ENCODE measurements at regions not wholly inside any gene's neighbourhood (a gene's known extent, or its start where the extent isn't known, plus 50 kb on each side); places are given as distances from the start of the nearest gene placed in this dataset.

DNA sequence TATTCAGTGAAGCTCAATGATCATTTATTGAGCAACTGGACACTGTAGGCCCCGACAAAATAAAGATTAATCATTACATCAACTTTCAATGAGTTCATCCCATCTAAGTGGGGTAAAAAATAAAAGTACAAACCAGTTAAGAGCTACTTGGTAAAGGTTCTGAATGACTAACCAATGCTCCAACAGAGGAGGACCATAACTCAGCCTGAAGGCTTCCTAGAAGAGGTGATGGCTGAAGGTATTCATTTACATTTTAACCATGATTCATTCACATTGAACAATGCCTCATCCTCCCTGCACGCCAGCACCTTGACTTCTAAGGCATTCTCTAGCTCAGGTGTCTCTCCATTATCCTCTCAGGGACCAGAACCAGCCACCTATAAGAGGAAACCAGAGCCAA lies 201.4 kb downstream of the ZNF462 start:
- DNase-seq (ENCODE audit: low read depth): no peak

DNA sequence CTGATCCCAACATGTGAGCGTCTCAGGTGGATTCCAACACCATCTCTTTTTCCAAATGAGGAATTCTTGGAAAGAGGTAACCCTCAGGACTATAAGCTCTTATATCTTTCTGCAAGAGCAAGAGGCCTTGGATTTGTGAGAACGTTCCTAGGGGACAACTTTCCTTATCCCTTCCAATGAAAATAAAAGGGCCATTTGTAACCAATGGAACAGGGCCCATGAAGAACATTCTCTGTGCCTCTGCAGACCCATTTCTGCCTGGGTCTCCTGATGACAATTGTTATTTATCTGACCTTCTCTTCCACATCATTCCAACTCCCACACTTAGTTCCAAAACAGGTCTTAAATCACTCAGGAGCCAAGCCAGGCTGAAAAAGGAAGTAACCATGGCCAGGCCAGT lies 202.6 kb downstream of the ZNF462 start:
- DNase-seq (ENCODE audit: low read depth): no peak

DNA sequence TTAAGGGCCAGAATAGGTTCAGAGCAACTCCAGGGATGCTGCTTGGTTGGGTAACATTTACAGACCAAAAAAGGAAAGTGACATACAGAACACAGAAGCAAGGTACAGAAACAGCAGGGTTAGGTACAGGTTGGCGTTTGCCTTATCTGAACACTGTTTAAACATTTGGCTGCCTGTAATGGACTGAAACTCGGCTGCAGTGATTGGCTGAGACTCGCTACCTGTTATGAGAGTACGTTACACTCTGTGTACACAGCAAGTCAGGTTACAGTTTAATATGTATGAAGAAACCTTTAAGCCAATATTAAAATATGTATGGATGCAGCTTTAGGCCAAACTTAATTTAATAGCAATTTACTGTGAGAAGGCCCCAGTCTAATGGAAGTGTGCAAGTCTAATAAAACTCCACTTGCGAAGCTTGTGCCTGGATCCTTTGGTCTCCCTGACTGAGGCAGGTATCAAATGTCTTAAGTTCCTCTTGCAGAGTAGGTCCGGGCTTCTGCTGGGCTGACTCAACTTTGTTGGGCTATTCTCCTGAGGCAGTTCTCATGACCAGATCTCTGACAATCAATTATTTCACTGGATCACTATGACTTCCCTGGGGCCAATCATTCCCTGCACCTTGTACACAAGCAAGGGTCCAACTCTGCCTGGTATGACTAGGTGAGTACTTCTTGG lies 204.9 kb downstream of the ZNF462 start:
- no peak for DNase-seq (ENCODE audit: low read depth)

DNA sequence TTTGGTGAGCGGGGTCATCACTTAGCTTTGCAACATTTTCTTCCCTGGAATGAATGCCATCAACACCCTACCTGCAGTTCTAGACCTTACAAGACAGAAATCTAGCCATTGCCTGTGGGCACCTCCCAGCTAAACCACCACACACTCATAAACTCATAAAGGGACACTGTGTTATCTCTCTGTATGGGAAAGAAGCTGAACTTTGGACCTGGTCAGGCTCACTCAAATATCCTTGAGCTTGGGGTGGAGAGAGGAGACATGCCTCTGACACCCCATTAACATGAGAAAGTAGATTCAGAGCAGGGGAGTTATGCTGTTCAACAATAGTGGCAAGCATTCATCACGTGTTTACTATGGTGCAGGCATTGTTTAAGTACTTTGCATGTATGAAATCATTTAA lies 205.6 kb downstream of the ZNF462 start:
- DNase-seq (ENCODE audit: low read depth): no peak

DNA sequence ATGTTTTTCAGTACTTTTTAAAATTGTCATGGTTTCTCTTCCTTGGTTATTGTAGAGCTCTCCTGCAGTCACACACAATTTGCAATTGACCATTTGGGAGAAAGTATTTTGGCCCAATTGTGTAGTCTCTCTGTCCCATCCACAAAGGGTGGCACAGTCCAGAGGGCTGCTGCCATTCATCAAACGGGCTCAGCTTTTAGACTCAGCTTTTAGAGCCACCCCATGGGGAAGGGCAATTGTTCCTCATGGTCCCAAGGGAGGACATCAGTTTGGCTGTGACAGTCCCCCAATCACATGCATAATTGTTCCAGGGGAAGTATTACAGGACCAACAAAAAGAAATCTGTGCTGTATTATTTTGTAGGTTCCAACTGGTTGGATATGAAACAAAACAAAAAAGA lies 207.6 kb downstream of the ZNF462 start:
- no peak for DNase-seq (ENCODE audit: low read depth)

DNA sequence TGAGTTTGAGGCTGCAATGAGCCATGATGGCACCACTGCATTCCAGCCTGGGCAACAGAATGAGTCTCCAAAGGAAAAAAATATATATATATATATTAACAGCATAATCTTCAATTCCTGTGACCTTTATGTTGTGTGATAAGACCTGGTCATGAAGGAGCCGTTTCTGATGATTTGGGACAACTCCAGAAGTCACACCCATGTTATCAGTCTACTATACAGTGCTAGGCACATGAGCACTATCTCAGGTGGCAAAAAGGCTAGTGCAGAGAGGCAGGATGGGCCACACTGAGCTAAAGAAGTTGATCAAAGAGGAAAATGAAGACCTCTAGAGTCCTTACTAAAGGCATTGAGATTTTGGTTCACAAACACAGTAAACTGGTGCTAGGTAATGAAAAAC lies 205.0 kb upstream of the RAD23B start:
- DNase-seq (ENCODE audit: low read depth): no peak

DNA sequence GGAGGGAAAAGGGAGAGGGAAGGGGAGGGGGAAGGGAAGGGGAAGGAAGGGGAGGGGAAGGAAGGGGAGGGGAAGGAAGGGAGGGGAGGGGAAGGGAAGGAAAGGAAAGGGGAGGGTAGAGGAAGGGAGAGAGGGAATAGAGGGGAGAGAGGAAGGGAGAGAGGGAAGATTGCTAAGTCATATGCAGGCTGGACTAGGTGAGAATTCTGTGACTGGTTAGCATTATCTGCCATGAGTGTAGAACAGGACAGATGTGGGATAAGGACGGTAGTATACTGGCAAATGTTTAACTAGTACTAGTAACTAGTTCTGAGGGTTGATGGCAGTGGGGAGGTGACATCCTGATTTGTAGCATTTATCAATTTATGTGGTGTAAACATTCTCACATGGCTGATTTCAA lies 203.5 kb upstream of the RAD23B start:
- no peak for DNase-seq (ENCODE audit: low read depth)

DNA sequence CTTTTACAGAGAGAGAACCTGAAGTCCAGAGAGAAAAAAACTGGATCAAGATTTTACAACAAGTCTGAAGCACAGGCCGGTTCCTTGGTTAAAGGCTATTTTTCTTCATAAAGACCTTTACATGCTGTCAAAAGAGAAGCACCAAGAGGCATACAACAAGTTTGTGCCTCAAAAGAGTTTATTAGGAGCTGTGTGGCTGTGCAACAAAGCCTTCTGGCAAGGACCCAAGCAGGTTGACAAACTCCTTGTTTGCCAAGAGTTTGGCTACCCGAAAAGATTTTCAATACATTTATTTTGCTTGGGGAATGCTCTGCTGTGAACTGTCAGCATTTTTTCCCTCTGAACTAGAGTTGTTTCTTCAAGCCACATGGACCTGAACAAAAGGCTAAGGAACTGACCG lies 202.9 kb upstream of the RAD23B start:
- DNase-seq (ENCODE audit: low read depth): no peak

DNA sequence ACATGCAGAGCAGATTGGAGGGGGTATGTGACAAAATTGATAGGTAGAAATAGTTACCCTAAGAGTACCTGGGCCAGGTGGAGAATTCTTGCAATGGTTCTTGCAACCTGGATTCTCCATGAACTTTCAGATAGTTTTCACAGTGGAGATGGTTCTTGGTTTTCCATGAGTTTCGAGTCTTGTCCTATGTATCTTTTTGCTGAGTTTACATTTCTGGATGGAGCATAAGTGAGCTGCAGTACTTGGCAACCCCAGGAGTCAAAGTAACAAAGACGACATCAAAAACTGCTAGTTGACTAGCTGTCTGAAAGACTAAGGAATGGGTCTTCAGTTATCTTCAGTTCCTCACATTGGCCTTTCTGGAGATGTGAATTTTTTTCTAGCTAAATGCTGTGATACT lies 196.6 kb upstream of the RAD23B start:
- DNase-seq (ENCODE audit: low read depth): no peak

DNA sequence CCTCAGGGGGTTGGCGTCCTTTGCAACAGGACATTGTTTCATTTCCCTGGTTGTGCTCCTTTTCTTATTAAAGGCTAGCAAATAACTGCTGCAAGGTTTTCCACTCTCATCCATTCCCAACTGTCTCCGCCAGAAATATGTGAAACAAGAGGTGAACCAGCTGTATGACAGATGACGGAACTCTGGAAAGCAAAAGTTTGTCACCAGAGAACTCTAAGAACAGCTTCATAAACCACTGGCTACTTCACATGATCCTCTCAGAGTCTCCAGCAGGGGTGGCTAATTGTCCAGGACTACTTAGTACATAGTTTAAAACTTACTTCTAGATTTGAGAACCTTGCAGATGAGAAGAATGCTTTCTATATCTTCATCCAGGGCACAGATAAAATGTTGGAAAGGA lies 195.9 kb upstream of the RAD23B start:
- DNase-seq (ENCODE audit: low read depth): no peak

DNA sequence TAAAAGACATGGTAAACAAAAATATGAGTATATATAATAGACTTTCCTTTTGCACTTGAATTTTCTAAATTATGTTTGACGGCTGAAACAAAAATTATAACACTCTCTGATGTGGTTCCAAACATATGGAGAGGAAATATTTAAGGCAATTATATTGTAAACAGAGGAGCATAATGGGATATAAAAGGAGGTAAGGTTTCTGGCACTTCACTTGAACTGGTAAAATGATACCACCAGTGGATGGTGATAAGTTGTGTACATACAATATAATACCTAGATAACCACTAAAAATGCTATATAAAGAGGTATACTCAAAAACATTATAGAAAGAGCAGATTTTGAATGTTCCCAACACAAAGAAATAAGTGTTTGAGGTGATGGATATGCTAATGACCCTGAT lies 192.9 kb upstream of the RAD23B start:
- no peak for DNase-seq (ENCODE audit: low read depth)

DNA sequence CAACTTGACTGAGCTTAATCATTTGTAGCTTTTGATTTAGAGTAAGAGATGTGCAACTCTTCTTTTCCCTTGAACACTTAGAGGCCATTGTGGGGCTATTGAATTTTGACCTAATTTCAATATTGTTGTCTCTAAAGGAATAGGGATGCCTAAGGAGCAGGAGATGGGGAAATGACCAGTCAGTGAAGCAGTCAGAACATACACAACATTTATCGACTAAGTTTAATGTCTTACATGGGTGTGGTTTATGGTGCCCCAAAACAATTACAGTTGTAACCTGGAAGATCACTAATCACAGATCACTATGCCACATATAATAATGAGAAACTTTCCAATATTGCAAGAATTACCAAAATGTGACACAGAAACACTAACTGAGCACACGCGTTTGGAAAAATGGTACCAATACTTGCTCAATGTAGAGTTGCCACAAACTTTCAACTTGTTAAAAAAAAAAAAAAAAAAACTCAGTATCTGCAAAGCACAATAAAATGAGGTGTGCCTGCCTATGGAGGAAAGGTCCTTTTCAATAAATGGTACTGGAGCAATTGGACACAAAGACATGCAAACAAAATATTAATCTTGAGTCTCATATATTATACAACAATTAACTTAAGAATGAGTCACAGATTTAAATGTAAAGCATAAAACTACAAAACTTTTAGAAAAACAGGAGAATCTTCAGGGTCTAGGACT lies 189.6 kb upstream of the RAD23B start:
- no peak for DNase-seq (ENCODE audit: low read depth)

DNA sequence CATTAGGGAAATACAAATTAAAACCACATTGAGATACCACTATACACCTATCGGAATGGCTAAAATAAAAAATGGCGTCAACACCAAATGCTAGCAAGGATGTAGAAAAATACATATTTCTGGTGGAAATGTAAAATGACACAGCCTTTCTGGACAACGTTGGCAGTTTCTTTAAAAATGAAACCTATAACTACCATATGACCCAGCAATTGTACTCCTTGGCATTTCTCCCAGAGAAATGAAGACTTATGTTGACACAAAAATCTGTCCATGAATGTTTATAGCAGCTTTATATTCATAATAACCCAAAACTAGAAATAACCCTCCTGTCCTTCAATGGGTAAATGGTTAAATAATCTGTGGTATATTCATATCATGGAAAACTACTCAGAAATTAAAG lies 188.7 kb upstream of the RAD23B start:
- no peak for DNase-seq (ENCODE audit: low read depth)

DNA sequence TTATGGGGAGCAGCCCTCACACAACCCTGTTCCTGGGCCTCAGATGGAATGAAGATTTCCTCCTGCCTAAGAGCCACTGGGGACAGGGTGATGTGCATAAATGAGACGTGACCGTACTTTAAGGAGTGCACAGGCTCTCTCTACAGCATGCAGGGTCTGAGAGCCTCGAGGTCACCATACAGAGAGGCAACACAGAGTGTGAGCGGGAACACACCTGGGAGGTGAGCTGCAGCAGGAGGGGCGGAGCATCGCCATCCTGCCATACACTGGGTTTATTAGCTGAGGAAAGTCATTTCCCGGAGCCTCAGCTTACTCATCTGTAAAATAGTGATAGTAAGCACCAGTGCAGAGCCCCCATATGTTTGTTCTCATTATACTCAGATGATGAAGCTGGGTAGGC lies 182.5 kb upstream of the RAD23B start:
- DNase-seq (ENCODE audit: low read depth): no peak

DNA sequence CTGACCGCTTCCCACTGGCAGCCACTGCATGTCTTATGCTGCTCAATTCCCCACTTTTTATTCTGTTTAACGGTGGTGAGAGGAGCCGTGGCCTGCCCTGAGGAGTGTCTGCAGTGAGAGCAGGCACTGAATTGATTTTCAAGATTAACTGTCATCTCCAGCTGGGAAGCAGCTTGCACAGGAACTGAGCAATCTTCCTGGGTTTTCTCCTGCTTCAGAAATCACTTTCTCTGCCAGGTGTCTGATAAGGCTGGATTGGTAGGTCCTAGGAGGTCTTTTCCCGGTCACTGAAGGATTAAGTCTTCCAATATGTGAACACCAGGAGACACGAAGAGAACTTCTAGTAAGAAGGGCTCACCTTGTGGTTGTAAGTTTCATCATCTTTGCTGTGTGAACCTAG lies 181.1 kb upstream of the RAD23B start:
- DNase-seq (ENCODE audit: low read depth): no peak

DNA sequence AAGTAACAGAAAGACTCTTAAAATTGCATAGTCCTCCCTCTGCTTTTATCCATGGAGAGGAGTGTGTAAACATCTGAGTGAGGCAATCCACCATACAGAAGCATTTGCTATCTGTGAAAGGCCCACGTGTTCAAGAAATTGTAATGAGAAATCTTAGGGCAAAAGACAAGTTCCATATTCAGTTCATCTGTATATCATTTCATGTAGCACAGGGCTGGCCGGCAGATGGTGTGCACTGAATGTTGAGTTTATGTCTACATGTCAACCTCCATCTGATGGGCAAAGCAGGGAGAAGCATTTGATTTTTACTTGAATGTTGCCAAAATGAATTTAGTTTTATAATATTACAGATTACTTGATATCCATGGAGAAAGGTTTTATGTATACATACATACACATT lies 179.5 kb upstream of the RAD23B start:
- DNase-seq (ENCODE audit: low read depth): no peak

DNA sequence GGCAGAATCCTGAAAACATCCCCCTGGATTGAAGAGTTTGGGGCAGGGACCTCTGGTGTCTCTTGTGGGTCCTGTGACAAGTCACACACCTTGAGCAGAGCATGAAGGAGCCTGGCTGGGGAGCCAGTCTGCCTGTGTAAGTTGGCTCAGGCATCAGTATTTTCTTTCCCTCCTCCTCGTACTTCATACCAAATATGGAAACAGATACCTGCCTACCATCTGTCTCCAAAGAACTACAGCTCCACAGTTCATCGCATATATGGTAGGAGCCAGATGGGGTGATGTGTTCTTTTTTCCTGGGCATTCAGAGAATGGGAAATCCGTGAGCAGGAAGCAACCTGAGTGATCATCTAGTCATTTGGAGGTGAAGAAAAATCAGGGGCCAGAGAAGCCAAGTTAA lies 177.3 kb upstream of the RAD23B start:
- no peak for DNase-seq (ENCODE audit: low read depth)

DNA sequence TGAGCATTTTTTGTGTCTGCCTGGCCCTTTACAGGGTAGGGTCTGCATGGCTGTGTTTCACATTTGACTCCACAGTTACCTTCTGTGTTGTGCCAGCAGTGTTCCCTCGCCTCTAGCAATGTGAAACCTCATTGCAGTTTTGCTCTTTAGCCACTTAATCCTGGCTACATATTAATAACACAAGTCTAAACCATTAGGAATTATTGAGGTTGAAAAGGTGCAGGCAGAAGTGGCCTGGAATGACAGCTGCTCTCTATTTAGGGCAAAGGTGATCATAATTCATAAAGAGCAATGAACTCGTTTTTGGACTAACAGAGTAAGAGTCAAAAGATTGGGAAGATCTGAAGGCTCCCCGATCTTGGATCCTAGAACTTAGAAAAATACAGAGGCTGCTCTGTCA lies 176.7 kb upstream of the RAD23B start:
- DNase-seq (ENCODE audit: low read depth): no peak

DNA sequence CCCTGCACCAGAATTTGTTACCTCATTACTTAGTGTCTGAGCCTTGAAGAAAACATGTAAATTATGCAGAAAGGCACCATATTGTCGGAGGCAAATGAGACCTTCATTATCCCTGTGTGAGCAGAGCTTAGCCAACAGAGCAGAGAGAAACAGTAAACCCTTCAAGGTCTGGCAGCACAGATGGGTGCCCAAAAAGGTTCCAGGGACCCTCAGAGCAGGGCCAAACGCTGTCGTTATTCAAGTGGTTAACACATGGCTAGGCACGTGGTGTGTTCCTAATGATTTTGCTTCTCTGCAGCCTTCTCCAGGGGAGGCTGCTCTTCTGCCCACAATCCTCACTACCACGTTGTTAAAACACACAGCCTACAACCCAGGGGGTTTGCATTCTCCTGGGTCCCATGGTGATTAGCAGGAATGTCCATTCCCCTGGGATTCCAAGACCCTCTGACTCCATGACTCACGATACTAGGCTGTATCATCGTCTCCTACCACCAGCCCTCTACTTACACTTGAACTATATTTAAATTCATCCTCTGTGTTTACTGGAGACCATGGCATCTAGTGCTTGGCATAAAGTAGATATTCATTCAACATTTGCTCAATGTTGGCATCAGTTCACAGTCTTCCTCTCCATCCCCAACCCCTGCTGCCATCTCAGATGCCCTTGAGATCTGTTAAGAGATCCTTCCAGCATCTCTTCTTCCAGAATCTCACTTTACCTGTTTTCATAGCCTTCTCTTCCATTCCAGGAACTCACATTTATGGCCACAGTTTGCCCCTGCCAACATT lies 174.5 kb upstream of the RAD23B start:
- no peak for DNase-seq (ENCODE audit: low read depth)

DNA sequence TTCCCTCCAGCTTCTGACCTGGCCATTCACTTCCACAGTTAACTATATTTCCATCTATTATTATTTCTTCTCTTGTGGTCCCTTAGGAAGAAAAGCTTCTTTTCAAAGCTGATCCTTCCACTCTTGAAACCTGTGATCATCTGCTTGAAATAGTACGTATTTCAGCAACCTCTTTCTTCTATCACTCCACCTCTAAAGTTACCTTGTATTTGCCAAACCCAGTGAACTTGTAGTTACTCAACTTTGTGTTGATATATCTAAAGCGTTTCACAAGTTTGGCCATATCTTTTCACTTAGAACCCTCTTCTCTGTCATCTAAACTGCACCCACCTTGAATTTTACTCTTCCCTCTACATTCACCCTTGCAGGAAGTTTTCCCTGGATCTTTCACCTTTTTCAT lies 173.8 kb upstream of the RAD23B start:
- DNase-seq (ENCODE audit: low read depth): no peak

DNA sequence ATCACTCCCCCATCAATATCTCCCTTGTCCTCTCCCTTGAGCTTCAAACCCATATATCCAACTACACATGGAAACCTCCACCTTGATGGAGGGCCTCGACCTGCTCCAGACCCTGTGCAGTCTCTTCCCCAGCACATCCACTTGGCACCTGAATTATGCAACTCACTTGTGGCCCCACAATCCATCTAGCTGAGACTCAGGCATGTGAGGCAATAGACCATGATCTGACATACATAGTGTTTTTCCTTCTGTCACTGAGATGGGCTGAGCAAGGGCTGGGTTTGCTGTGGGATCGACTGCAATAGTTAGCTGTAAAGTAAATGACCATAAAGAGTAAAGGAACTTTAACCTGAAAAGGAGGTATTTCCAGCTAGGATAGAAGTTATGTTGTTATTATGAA lies 172.9 kb upstream of the RAD23B start:
- no peak for DNase-seq (ENCODE audit: low read depth)

DNA sequence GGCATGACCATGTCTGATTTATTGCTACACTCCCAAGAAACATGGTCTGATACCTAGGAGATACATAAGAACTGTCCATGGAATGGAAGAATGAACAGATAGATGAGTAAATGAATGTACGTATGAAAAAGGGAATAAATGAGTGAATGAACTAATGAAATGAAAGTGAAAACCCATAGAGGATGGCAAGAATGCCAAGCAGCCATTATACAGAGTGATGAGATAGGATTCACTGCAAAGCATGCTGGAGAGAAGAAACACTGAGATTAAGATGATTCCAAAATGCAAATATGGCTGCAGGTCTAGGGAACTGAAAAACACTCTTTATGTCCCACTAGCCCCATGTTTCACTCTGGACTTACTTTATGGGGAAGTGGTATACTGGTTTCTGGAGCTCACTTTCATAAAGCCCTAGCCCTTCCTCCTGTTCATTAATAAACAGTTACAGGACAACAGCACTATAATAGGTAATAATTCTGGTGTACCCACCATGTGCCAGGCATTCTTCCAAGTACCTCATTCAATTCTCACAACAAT lies 170.3 kb upstream of the RAD23B start:
- no peak for DNase-seq (ENCODE audit: low read depth)

All from GM04503 (cell line).